ENCODE measurements at regions not wholly inside any gene's neighbourhood (a gene's known extent, or its start where the extent isn't known, plus 50 kb on each side); places are given as distances from the start of the nearest gene placed in this dataset.
"Not testable (repeated sequence)": the region's sequence is repeated elsewhere in the genome, so short reads cannot be mapped to it uniquely, and the experiment has no call there.

DNA sequence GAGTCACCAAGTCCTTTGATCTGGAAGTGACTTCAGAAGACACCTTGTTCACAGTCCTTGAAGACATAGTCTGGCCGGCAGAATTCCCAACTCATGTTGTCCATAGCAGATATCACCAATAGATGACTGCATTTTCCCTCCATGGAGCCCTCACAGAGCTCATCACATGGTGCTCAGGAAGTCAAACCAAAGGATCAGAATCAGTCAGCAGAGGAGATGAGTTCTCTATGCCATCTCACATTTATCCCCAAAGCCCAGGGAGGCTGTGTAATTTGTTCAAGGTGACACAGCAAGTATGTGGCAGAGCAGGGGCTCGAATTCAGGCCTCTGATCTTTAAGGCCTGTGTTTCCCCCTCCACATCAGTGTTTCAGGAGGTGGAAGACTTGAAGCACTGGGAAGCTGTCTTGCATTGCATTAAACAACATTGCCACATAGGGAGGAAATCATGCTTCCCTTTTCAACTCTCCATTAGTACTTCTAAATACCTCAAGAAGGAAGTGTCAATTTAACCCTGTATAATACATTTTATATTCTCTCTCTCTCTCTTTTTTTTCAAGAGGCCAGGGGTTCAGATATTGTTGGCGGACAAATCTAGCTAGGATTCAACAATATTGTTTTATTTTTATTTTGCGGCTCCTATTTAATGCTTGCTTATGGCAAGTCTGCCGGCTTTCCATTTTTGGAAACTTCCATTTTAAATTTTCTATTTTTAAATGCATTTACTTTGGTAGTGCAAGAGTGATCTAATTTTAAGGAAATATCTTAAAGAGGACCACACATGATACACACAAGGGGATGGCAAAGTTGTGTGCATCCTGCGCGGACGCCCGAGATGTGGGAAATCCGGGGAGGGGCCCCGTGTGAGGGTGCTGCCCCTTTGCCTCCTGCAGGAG is 61.9 kb downstream of the NPIPB5 start:
- DNase-seq: not testable (repeated sequence)

DNA sequence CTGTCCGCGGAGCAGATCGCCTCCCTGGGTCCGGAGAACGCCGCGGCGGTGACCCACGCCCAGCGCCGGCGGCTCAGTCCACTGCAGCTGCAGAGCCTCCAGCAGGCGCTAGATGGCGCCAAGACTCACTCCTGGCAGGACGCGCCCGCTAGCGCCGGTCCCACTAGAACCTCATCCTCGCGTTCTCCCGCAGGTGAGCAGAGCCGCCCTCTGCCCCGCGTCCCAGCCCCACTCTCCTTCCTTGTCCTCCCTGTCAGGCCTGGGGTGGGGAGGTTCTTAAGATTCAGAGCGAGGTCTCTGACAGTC is 62.5 kb downstream of the NPIPB5 start:
- DNase-seq: not testable (repeated sequence)

DNA sequence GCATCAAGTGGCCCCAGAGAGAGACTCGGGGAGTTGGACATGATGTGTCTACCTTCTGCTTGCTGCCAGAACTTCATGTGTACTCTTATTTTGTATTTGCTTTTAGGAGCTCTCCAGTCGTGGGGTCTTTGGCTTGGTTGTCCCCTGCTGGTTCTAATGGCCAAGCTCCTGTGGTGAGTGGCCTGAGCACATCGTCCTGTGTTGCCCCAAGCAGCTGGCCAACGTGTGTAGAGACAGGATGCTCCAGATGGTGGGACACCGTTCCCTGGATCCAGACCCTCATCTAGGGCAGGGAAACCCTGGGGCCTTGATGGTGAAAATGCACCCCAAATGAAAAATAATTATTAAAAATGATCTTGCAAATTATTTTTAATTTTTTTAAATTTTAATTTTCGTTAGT is 65.8 kb downstream of the NPIPB5 start:
- not testable (repeated sequence) for DNase-seq

DNA sequence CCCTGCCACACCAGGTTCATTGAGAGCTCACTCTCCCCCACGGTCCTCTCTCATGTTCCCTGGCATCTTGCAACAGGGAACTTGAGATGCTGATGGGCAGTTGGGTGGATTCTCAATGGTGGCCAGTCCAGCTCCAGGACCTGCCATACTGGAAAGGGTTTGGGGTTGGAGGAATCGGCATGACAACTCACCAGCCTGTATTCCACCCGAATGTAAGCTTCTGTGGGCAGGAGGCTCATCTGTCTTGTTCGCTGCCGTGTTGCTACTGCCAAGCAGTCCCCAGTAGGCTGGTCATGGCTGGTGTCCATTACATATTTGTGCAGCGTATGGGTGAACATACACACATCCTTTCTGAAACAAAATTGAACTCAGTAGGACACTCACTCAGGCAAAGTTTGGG is 72.5 kb downstream of the NPIPB5 start:
- not testable (repeated sequence) for DNase-seq

DNA sequence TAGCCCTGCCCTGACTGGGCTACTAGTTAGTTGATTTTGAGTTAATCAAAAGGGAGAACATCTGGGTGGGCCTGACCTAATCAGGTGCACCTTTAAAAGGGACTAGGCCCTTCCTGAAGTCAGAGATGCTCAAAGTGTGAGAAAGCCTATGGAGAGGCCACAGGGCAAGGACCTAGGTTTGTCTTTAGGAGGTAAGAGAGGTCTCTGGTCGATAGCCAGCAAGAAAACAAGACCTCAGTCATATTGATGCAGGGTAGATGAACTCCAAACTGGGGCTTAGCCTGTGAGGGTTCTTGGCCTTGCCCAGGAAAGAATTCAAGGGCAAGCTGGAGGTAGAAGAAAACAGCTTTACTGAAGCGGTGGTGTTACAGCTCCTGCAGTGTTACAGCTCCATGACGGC is 73.8 kb downstream of the NPIPB5 start:
- DNase-seq: not testable (repeated sequence)

DNA sequence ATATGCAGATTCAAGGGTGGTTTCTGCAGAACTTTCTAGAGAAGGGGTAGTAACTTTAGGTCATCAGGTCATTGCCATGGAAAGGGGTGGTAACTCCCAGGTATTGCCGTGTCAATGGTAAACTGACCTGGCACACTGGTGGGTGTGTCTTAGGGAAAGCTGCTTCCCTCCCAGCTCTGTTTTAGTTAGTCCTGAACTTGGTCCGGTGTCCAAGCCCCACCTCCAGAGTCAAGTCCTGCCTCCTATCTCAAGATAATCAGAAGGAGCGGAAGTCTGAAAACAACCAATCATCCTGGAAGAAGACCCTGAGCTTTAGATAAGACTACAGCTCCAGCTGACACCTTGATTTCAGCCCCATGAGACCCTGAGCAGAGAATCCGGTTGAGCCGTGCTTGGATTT is 74.2 kb downstream of the NPIPB5 start:
- not testable (repeated sequence) for DNase-seq

DNA sequence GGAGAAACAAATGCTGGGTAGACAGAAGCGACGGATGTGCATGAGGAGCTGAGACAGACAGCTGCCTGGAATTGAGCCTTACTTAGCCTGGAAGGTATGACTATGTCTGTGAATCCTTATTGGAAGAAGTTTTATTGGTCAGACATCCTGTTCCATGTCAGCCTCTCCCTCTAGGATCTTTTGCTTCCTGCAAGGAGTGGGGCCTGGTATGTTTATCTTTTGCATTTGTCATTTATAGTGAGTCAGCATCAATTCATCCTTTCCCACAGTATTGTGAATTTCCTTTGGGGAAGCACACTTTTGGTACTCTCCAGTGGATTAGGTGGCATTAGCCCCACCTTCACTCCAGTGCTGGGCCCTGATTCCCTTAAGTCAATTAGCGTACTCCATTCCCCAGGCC is 74.7 kb downstream of the NPIPB5 start:
- DNase-seq: not testable (repeated sequence)

DNA sequence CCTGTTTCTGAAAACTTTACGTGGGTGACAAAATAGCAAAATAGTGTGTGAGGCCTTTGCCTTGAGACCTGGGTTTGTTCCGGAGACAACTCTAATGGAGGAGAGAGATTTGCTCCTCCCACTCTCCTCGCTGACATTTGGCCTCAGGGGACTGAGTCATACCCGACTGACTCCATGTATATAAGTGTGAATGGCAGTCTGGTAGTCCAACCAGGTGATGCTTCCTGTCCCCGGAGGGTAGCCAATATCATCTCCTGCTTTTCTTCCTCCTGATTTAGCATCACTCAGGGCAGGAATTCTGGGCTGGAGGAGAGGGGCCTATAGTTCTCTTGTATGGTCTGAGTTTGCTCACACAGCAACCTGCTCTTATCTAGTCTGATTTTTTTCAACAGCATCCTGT is 76.0 kb downstream of the NPIPB5 start:
- not testable (repeated sequence) for DNase-seq

DNA sequence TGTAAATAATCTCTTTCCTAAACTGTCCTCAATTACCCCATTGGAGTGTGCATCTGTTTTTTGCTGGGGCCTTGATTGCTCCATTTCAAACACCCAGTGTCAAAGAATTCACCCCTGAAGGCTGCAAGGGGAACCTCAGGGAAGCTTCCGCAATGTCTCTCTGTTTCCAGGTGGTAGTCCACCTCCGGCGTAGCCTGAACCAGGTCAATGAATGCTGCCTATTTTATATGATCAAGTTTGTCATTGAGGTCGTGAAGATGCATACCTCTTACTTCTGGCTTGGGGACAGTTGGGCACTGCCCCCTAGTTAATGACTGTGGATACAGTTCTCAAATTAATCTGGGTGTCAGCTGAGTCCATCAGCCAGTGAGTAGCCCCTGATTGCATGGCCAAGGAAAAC is 79.1 kb downstream of the NPIPB5 start:
- DNase-seq: not testable (repeated sequence)

DNA sequence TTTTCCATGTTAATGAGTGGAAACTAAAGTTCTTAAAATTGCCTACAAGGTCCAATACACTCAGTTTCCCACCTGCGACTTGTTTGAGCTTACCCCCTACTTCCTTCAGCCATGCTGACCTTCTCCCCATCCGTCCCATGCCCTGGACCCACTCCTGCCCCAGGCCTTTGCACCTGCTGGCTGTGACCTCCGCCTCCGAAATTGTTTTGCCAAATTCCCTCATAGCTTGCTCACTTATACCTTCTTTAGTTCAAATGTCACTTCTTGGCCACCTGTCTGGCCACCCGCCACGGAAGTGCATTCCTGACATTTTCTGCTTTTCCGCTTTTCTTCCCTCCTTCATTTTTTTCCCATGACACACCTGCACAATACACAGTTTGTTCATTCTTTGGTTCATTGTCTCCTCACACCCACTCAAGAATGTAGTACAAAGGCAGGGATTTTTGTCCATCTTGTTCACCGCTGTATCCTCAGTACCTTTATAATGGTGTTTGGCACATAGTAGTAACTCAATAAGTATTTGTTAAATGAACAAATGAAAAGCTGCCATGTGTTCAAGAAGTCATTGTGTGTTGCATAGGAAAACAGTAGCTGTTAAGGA is 85.9 kb downstream of the NPIPB5 start:
- DNase-seq: not testable (repeated sequence)

DNA sequence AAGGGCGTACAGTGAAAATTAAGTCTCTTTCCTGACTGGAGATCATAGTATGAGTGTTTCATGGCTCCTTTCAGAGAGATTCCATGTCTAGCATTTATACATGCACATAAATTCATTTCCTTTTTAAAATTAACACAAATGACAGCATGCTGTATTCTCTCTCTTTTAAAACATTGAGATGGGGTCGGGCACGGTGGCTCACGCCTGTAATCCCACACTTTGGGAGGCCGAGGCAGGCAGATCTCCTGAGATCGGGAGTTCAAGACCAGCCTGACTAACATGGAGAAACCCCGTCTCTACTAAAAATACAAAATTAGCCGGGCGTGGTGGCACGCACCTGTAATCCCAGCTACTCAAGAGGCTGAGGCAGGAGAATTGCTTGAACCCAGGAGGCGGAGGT is 93.1 kb downstream of the NPIPB5 start:
- DNase-seq: not testable (repeated sequence)

DNA sequence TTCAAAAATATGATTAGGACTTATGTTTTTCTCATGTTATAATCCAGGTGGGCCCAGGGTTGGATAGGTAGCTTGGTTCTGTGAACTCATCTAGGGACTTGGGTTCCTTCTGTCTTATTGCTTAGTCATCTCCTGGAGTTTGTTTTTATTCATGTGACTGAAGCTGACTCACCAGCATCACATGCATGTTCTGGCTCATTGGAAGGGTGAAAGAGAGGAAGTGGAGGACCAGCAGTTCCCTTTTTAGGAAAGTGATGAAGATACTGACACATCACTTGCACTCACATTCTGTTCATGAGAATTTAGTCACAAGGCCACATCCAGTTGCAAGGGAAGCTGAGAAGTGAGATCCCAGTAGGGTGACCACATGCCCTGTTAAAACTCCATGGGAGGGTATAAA is 95.9 kb downstream of the NPIPB5 start:
- DNase-seq: not testable (repeated sequence)

DNA sequence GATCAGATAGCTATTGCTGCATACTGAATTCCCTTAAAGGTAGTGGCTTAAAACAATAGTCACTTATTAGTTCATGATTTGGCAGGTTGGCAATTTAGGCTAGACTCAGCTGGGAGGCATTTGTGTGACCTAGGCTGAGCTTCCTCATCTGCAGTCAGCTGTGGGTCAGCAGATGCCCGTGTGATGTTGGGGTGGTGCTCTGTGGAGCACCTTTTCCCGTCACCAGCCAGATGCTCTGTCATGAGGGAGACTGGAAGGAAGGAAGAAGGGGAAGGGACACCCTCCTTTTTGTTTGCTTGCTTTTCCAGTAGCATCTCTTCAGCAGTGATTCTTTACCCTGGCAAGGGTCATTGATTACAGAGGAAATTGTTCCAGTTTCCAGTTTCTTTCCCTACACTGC is 99.1 kb downstream of the NPIPB5 start:
- DNase-seq: not testable (repeated sequence)

DNA sequence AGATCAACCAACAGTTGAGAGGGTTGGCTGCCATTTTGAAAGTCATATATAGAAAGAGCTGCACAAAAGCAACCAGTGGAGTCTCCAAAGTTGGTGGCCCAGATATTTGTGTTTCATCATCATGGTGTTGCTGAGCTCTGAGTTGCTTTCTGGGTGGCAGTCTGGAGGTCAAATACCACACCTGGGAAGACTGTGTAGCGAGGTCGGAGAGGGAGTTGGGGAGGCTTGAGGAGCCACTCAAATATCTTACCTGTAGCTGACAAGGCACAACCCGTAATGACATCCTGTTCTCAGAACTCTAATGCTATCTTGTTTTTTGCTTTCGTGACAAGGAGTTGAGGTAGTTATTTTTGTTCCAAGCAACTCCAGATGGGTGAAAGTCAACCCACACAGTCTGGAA is 100.4 kb downstream of the NPIPB5 start:
- not testable (repeated sequence) for DNase-seq

DNA sequence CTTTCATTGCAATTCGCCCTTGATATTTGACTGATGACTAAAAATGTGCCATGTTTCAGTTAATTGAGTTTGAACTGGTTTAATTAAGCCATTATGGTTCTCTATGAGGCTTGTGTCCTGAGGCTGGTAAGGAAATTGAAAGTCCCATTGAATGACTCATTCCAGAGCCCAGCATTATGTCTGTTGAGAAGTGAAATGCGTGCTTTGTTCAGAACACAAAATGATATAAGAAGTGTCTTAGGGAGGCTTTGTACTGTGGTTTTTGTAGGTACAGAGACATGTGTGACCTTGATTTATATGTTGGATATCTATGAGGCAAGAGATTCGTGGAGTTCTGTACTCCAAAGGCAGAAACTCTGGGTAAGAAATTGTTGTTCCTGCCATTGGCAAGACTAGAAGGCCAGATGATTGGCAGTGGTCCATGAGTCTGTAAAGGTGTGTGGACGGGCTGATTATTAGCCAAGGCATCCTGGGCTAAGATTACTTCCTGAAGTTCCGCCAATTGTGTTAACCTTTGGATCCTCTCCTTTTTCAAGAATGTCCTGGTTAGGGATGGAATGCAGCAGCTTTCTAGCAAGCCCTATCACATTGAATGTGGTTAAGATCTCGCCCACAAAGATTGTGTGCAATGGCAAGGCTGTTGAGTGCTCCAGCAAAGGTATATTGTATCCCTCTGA is 103.7 kb downstream of the NPIPB5 start:
- TF ChIP-seq GATA1 (IDR thresholded peaks at IDR 0.05; ENCODE audit: low read depth, low read length) (no peak), POLR2A (IDR thresholded peaks at IDR 0.05; ENCODE audit: low read length) (no peak)
- no peak for DNase-seq

DNA sequence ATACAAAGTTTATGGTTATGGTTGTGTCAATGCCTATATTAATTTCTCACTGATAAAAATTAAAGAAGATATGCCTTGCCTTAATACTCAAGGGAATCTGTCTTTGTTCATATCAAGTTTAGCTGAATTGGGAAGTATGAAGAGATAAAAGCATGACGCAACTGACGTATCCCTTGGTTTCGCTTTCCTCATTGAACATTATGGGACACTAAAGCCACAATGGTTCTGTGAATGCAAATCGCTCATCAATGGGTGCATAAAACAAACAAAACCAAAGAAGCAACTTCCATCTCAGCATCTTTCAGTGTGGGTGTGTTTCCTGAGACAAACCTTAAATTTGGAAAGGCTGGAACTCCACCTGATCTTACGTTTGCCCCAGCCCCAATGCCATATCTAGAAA is 108.2 kb downstream of the NPIPB5 start:
- TF ChIP-seq POLR2A (IDR thresholded peaks at IDR 0.05; ENCODE audit: low read length): no peak
- no peak for TF ChIP-seq GATA1 (IDR thresholded peaks at IDR 0.05; ENCODE audit: low read depth, low read length)
- no peak for DNase-seq

DNA sequence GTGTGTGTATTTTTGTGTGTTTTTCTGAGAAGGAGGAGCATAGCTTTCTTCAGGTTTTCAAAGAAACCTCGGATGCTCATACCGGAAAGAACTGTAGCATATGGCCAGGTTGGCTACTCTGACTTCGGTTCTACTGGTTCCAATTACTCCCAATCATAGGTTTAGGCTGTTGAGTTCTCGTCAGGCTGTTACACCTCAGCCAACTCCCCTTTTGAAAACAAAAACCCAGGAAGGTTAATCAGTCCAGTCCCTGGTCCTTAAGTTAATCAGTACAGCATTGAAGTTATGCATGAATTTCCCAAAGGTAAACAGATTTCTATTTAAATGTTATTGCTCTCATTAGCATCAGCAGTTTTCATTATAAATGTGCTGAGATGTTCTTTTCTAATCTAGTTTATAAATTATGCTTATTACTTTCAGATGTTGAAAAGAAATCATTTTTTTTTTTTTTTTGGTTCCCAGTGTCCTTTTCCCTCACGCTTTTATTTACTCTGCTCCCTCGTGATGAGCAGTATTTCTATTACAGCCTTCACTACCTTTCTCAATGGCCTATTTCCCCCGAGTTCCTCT is 111.0 kb downstream of the NPIPB5 start:
- TF ChIP-seq POLR2A (IDR thresholded peaks at IDR 0.05; ENCODE audit: low read length) (no peak), GATA1 (IDR thresholded peaks at IDR 0.05; ENCODE audit: low read depth, low read length) (no peak)
- DNase-seq: no peak
